Heart right ventricle (tissue), 16 donors: ENCODE measurements at regions not wholly inside any gene's neighbourhood (a gene's known extent, or its start where the extent isn't known, plus 50 kb on each side); places are given as distances from the start of the nearest gene placed in this dataset.

ENCODE experiments used
- ATAC-seq, 8 donors: fragments of 200-7000 bp; cut with Tn5 transposase; one replicate each; pipeline ENCODE4 v1.9.1; 2020; ENCODE audit warnings: mild to moderate bottlenecking in 8 of 8, moderate library complexity in 8 of 8, moderate number of reproducible peaks in 1 of 8
- DNase-seq, 2 donors: peaks; one replicate each; pipeline ENCODE4 v3.0.0-alpha.2; 2020
- H3K27ac ChIP-seq, 10 donors: fragments of 200-600 bp; sonication (generic) in 2 of 10; one replicate each; pipeline versions ENCODE4 v1.5.0 to v1.8.0; 2020 to 2022; ENCODE audit warnings: mild to moderate bottlenecking in 3 of 10
- H3K27me3 ChIP-seq, 7 donors: fragments of 200-600 bp; one replicate each; pipeline ENCODE4 v1.8.0; 2021 to 2022; ENCODE audit warnings: mild to moderate bottlenecking in 2 of 7
- H3K36me3 ChIP-seq, 9 donors: fragments of 200-600 bp; sonication (generic) in 1 of 9; one replicate each; pipeline versions ENCODE4 v1.5.0 to v1.8.0; 2020 to 2022; ENCODE audit warnings: mild to moderate bottlenecking in 2 of 9
- H3K4me1 ChIP-seq, 9 donors: fragments of 200-600 bp; sonication (generic) in 1 of 9; one replicate each; pipeline versions ENCODE4 v1.5.0 to v1.8.0; 2020 to 2022; ENCODE audit warnings: mild to moderate bottlenecking in 4 of 9
- H3K4me3 ChIP-seq, 10 donors: fragments of 200-600 bp; sonication (generic) in 2 of 10; one replicate each; pipeline versions ENCODE4 v1.5.0 to v1.8.0; 2020 to 2022; ENCODE audit warnings: mild to moderate bottlenecking in 7 of 10, moderate library complexity in 2 of 10
- H3K9me3 ChIP-seq, 11 donors: fragments of 200-600 bp in 10 of 11; sonication (generic) in 2 of 11; one replicate each; pipeline versions ENCODE4 v1.5.0 to v1.8.0; 2013 to 2022; ENCODE audit warnings: mild to moderate bottlenecking in 2 of 11, control low read depth in 1 of 11, moderate library complexity in 1 of 11
- WGBS, 2 donors: extraction: QIAGEN DNeasy Blood & Tissue Kit; methylation state at CpG; one replicate each; pipeline ENCODE4 v1.1.7; 2013; ENCODE audit warnings: inconsistent platforms in 1 of 2; 5-methylcytosine and 5-hydroxymethylcytosine counted together
- intact Hi-C, 10 donors: fragments of 100-400 bp; cut with DNase I; formaldehyde crosslinking; loops; one replicate each; pipeline versions ENCODE4 v1.11.1 to v1.14.2; 2022
- TF ChIP-seq, protein P1 (sequence below), 9 donors: fragments of 200-600 bp; sonication (generic) in 2 of 9; IDR thresholded peaks; one replicate each; pipeline versions ENCODE4 v1.5.0 to v1.8.0; 2021 to 2022; ENCODE audit warnings: antibody characterized with exemption in 9 of 9, mild to moderate bottlenecking in 5 of 9, moderate library complexity in 1 of 9
- donor health status: Arrhythmogenic right ventricular cardiomyopathy.
- donor health status: ischemic (EF 13 %, LVEDD 7.1; RV severe dilation, severe dysfunction).
- donor health status: healthy with polysubstance abuse.
- donor health status: DM: no; HTN: yes; CAD: no.
- donor health status: DM: no; HTN: no; CAD: no.
- donor health status: ischemic (EF 25% LVEDD 6.9; RV normal size, moderate dysfunction).
- donor health status: ischemic (EF 25% LVEDD 5.7; RV mildly dilated, moderate dysfunction).
- donor health status: healthy.
- donor health status: DM: yes; HTN: yes; CAD: no.
- donor health status: Ischemic cardiomyopathy.
- donor health status: ischemic (EF 35%, LVEDD 5.7; RV mildly dilated, moderate dysfunction).
- donor health status: nonischemic (EF 11% LVEDD 7.7; RV severe dilation, severe dysfunction).
- donor health status: DM: yes; HTN: yes; CAD: no.
- donor health status: PGD.
- donor health status: ischemic (EF 29% LVEDD 5.4; RV normal size, mild dysfunction).
- donor health status: nonischemic (EF 23%, LVEDD 6.1; RV moderate dilation, normal function).

DNA sequence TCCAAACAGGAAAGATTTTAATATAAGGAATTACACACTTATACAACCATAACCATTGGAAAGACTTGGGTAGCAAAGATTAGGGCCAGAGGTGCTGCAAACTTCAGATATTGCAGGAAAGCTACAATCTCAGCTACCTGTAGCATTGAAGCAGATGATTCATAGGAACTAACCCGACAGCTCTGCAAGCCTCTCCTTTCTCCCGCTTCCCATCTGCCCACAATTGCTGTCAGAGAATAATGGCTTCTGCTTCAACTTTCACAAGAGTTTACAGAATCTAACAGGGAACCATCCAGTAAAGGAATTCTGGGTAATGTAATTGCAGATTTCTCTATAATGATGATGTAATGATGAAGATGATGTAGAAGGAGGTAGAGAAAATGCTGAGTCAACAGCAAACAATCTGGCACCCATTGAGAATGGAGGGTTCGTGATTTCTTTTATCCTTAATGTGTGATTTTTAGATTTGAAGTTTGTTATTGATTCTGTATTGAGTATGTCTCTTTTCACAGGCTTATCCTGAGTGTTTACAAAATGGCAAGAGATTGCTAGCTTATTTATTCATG is 70.8 kb upstream of the USP47 start:
- ATAC-seq (no peak), DNase-seq (no peak)
- Histone ChIP-seq H3K27me3 (peaks cover 0 to 5% (median 0%) of the 10 kb centered on the region in 7 donors), H3K27ac (no peak overlapping the region), H3K9me3 (no peaks in the 10 kb centered on the region), H3K4me1 (no peaks in the 10 kb centered on the region), H3K36me3 (no peaks in the 10 kb centered on the region), H3K4me3 (no peak overlapping the region)
- intact Hi-C loops = no loop called here
- 92 to 93% methylated on average over 3 of the region's 3 CpGs for WGBS, 2 donors
- TF ChIP-seq, protein P1, sequence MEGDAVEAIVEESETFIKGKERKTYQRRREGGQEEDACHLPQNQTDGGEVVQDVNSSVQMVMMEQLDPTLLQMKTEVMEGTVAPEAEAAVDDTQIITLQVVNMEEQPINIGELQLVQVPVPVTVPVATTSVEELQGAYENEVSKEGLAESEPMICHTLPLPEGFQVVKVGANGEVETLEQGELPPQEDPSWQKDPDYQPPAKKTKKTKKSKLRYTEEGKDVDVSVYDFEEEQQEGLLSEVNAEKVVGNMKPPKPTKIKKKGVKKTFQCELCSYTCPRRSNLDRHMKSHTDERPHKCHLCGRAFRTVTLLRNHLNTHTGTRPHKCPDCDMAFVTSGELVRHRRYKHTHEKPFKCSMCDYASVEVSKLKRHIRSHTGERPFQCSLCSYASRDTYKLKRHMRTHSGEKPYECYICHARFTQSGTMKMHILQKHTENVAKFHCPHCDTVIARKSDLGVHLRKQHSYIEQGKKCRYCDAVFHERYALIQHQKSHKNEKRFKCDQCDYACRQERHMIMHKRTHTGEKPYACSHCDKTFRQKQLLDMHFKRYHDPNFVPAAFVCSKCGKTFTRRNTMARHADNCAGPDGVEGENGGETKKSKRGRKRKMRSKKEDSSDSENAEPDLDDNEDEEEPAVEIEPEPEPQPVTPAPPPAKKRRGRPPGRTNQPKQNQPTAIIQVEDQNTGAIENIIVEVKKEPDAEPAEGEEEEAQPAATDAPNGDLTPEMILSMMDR (IDR thresholded peaks at IDR 0.05) = no peak

DNA sequence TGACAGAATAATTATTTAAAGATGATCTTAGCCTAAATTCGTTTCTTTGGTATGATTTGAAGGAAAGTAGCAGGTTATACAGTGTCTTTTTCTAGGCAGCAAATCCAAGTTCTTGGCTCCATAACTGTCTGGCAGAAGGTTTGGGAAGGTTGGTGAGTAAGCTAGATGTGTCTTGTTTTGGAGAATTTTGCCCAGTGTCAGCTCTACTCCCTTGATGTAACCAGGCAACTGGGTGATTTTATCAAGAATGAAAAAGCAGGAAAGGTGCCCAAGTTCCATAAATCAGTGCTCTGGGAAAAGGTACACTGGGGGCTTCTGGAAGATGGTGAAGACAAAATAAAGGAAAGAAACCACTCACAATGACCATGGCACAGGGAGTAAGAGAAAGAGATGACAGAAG is 71.5 kb upstream of the USP47 start:
- WGBS, 2 donors = 74 to 80% methylated on average over 1 of the region's 1 CpG
- ATAC-seq (no peak), DNase-seq (no peak)
- intact Hi-C loops = no loop called here
- Histone ChIP-seq H3K27ac (no peak overlapping the region), H3K4me1 (no peaks in the 10 kb centered on the region), H3K9me3 (no peaks in the 10 kb centered on the region), H3K36me3 (no peaks in the 10 kb centered on the region), H3K4me3 (no peak overlapping the region), H3K27me3 (peaks cover 0 to 5% (median 0%) of the 10 kb centered on the region in 7 donors)
- TF ChIP-seq, protein P1 (IDR thresholded peaks at IDR 0.05) = no peak

DNA sequence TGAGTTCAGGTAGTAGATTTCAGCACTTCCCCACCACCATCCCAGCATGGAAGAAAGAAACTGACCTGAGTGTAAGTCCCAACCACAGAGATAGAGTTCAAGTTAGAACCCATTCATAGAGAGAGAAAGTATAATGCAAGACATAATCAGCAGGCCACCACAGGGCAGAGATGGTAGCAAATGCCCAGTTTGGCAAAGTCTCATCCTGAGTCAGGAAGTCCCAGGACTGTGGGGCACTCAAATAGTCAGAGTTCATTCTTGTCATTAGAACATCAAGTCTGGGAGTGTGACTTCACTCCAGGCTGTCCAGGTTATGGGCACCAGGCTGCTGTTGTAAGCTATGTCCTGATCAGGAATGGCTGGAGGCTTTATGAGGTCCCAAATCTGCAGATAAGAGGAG is 72.0 kb upstream of the USP47 start:
- peaks cover 0 to 5% (median 0%) of the 10 kb centered on the region in 7 donors for H3K27me3 ChIP-seq
- no peaks in the 10 kb centered on the region for H3K9me3 ChIP-seq
- H3K4me1 ChIP-seq = no peaks in the 10 kb centered on the region
- no peak for ATAC-seq
- DNase-seq = no peak
- no peaks in the 10 kb centered on the region for H3K36me3 ChIP-seq
- intact Hi-C loops = no loop called here
- no peak overlapping the region for H3K27ac ChIP-seq
- H3K4me3 ChIP-seq = no peak overlapping the region
- TF ChIP-seq, protein P1 (IDR thresholded peaks at IDR 0.05) = no peak

DNA sequence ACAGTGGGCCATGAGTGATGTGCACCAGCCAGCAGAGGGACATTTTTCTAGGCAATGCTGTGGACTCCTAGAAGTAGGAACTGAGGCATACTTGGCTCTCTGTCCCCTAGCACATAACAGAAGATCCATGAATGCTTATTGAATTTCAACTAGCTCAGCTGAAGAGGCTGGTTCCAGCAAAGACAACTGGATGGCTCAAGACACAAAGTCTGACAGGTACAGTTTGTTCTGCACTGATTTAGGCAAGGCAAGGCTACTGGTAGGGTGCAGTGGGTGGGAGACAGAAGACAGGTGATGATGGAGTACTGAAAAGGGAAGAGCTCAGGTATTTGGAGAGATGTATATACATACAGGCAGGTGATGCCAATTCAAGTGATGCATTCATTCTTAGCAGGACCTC is 72.4 kb upstream of the USP47 start:
- Histone ChIP-seq H3K4me1 (no peaks in the 10 kb centered on the region), H3K27me3 (peaks cover 0 to 5% (median 0%) of the 10 kb centered on the region in 7 donors), H3K36me3 (no peaks in the 10 kb centered on the region), H3K4me3 (no peak overlapping the region), H3K9me3 (no peaks in the 10 kb centered on the region), H3K27ac (no peak overlapping the region)
- TF ChIP-seq, protein P1 (IDR thresholded peaks at IDR 0.05) = no peak
- intact Hi-C loops = no loop called here
- no peak for ATAC-seq
- no peak for DNase-seq
